ENCODE measurements at regions not wholly inside any gene's neighbourhood (a gene's known extent, or its start where the extent isn't known, plus 50 kb on each side); places are given as distances from the start of the nearest gene placed in this dataset.

GRCh38 chr10:45564303-45564959 is 108.1 kb downstream of the ZFAND4 start:
- H3K36me3 Mint-ChIP-seq (ENCODE audit: low read depth, unreplicated experiment) = peaks cover 2% of the 10 kb centered on the region
- no peaks in the 10 kb centered on the region for H3K9me3 ChIP-seq (ENCODE audit: insufficient read depth, low read depth, low read length)
- no peak for DNase-seq (ENCODE audit: low read depth)
- FAIRE-seq = no peak
- H3K27ac ChIP-seq (ENCODE audit: low read depth, low read length) = no peak overlapping the region
- no peaks in the 10 kb centered on the region for H3K27me3 Mint-ChIP-seq (ENCODE audit: low read depth, unreplicated experiment)
- no peak overlapping the region for H3K4me3 ChIP-seq (ENCODE audit: insufficient read depth, low read depth, low read length)
- H3K27ac Mint-ChIP-seq (ENCODE audit: unreplicated experiment) = no peak overlapping the region
- TF ChIP-seq EZH2 (IDR thresholded peaks at IDR 0.05; ENCODE audit: insufficient read depth, low read length) = no peak
- H3K4me2 ChIP-seq (ENCODE audit: low read length) = no peak overlapping the region
- H3K79me2 ChIP-seq (ENCODE audit: insufficient read depth, low read length) = no peaks in the 10 kb centered on the region
- H3K4me1 Mint-ChIP-seq (ENCODE audit: low read depth, unreplicated experiment) = peaks cover 2% of the 10 kb centered on the region
- no peaks in the 10 kb centered on the region for H3K27me3 ChIP-seq (ENCODE audit: insufficient read depth, low read length)
- no peaks in the 10 kb centered on the region for H3K4me1 ChIP-seq (ENCODE audit: insufficient read depth, low read length)
- H3K9me3 Mint-ChIP-seq (ENCODE audit: unreplicated experiment) = no peaks in the 10 kb centered on the region
- H3K4me3 Mint-ChIP-seq (ENCODE audit: unreplicated experiment) = no peak overlapping the region
- H3K9ac ChIP-seq (ENCODE audit: low read length) = no peak overlapping the region
- no peaks in the 10 kb centered on the region for H3K36me3 ChIP-seq (ENCODE audit: insufficient read depth, low read length)
- peaks cover 5% of the 10 kb centered on the region for H4K20me1 ChIP-seq (ENCODE audit: insufficient read depth, low read length)
- no peak overlapping the region for H2AFZ ChIP-seq (ENCODE audit: low read depth, low read length)

- Histone ChIP-seq H3K27ac (ENCODE audit: low read depth, low read length) (no peak overlapping the region), H3K36me3 (ENCODE audit: insufficient read depth, low read length) (no peaks in the 10 kb centered on the region), H4K20me1 (ENCODE audit: insufficient read depth, low read length) (peaks cover 5% of the 10 kb centered on the region), H3K9ac (ENCODE audit: low read length) (no peak overlapping the region), H3K27me3 (ENCODE audit: insufficient read depth, low read length) (no peaks in the 10 kb centered on the region), H3K4me1 (ENCODE audit: insufficient read depth, low read length) (peaks cover 3% of the 10 kb centered on the region), H3K9me3 (ENCODE audit: insufficient read depth, low read depth, low read length) (no peaks in the 10 kb centered on the region), H3K4me3 (ENCODE audit: insufficient read depth, low read depth, low read length) (no peak overlapping the region), H3K4me2 (ENCODE audit: low read length) (no peak overlapping the region), H3K79me2 (ENCODE audit: insufficient read depth, low read length) (no peaks in the 10 kb centered on the region), H2AFZ (ENCODE audit: low read depth, low read length) (no peak overlapping the region)
- no peak overlapping the region for H3K27ac Mint-ChIP-seq (ENCODE audit: unreplicated experiment)
- H3K27me3 Mint-ChIP-seq (ENCODE audit: low read depth, unreplicated experiment) = no peaks in the 10 kb centered on the region
- DNase-seq (ENCODE audit: low read depth) = no peak
- peaks cover 2% of the 10 kb centered on the region for H3K4me1 Mint-ChIP-seq (ENCODE audit: low read depth, unreplicated experiment)
- no peaks in the 10 kb centered on the region for H3K36me3 Mint-ChIP-seq (ENCODE audit: low read depth, unreplicated experiment)
- TF ChIP-seq EZH2 (IDR thresholded peaks at IDR 0.05; ENCODE audit: insufficient read depth, low read length) (no peak), CTCF (IDR thresholded peaks at IDR 0.05; ENCODE audit: insufficient read depth, low read depth, low read length) (no peak)
- no peaks in the 10 kb centered on the region for H3K9me3 Mint-ChIP-seq (ENCODE audit: unreplicated experiment)
- H3K4me3 Mint-ChIP-seq (ENCODE audit: unreplicated experiment) = no peak overlapping the region
- FAIRE-seq = no peak
Observed at GRCh38 chr10:45561952-45562351, 110.6 kb downstream of the ZFAND4 start.

GRCh38 chr10:45560262-45560661 is 112.3 kb downstream of the ZFAND4 start:
- DNase-seq (ENCODE audit: low read depth) (no peak), FAIRE-seq (no peak)
- Histone ChIP-seq H3K4me1 (ENCODE audit: insufficient read depth, low read length) (peaks cover 3% of the 10 kb centered on the region), H2AFZ (ENCODE audit: low read depth, low read length) (no peak overlapping the region), H3K4me3 (ENCODE audit: insufficient read depth, low read depth, low read length) (no peak overlapping the region), H4K20me1 (ENCODE audit: insufficient read depth, low read length) (peaks cover 5% of the 10 kb centered on the region), H3K9me3 (ENCODE audit: insufficient read depth, low read depth, low read length) (no peaks in the 10 kb centered on the region), H3K27me3 (ENCODE audit: insufficient read depth, low read length) (no peaks in the 10 kb centered on the region), H3K4me2 (ENCODE audit: low read length) (no peak overlapping the region), H3K79me2 (ENCODE audit: insufficient read depth, low read length) (no peaks in the 10 kb centered on the region), H3K9ac (ENCODE audit: low read length) (no peak overlapping the region), H3K36me3 (ENCODE audit: insufficient read depth, low read length) (no peaks in the 10 kb centered on the region), H3K27ac (ENCODE audit: low read depth, low read length) (no peak overlapping the region)
- H3K36me3 Mint-ChIP-seq (ENCODE audit: low read depth, unreplicated experiment) = no peaks in the 10 kb centered on the region
- H3K9me3 Mint-ChIP-seq (ENCODE audit: unreplicated experiment) = no peaks in the 10 kb centered on the region
- H3K4me3 Mint-ChIP-seq (ENCODE audit: unreplicated experiment) = no peak overlapping the region
- H3K27me3 Mint-ChIP-seq (ENCODE audit: low read depth, unreplicated experiment) = no peaks in the 10 kb centered on the region
- H3K4me1 Mint-ChIP-seq (ENCODE audit: low read depth, unreplicated experiment) = peaks cover 2% of the 10 kb centered on the region
- TF ChIP-seq CTCF (IDR thresholded peaks at IDR 0.05; ENCODE audit: insufficient read depth, low read depth, low read length) = no peak
- TF ChIP-seq EZH2 (IDR thresholded peaks at IDR 0.05; ENCODE audit: insufficient read depth, low read length) = no peak
- H3K27ac Mint-ChIP-seq (ENCODE audit: unreplicated experiment) = no peak overlapping the region
